GM12874 (cell line): ENCODE measurements at regions not wholly inside any gene's neighbourhood (a gene's known extent, or its start where the extent isn't known, plus 50 kb on each side); places are given as distances from the start of the nearest gene placed in this dataset.

Experiments
- TF ChIP-seq, protein P1 (sequence below): IDR thresholded peaks from 2 replicates; pipeline ENCODE4 v1.5.1; 2011; ENCODE audit warnings: low read depth, mild to moderate bottlenecking, control low read depth, low read length, moderate library complexity; ENCODE audit not compliant: insufficient read depth

DNA sequence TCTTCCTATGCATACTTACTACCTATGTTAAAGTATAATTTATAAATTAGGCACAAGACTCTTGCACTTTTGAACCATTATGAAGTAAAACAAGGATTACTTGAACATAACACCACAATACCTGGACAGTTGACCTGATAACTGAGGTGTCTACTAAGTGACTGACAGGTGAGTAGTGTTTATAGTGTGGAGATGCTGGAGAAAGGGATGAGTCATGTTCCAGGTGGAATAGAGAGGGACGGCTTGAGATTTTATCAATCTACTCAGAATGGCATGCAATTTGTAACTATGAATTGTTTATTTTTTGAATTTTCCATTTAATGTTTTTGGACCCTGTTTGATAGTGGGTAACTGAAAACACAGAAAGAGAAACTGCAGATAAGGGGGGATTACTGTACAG, 287.6 kb downstream of the MAP2K6 start:
- TF ChIP-seq, protein P1, sequence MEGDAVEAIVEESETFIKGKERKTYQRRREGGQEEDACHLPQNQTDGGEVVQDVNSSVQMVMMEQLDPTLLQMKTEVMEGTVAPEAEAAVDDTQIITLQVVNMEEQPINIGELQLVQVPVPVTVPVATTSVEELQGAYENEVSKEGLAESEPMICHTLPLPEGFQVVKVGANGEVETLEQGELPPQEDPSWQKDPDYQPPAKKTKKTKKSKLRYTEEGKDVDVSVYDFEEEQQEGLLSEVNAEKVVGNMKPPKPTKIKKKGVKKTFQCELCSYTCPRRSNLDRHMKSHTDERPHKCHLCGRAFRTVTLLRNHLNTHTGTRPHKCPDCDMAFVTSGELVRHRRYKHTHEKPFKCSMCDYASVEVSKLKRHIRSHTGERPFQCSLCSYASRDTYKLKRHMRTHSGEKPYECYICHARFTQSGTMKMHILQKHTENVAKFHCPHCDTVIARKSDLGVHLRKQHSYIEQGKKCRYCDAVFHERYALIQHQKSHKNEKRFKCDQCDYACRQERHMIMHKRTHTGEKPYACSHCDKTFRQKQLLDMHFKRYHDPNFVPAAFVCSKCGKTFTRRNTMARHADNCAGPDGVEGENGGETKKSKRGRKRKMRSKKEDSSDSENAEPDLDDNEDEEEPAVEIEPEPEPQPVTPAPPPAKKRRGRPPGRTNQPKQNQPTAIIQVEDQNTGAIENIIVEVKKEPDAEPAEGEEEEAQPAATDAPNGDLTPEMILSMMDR, result no peak

DNA sequence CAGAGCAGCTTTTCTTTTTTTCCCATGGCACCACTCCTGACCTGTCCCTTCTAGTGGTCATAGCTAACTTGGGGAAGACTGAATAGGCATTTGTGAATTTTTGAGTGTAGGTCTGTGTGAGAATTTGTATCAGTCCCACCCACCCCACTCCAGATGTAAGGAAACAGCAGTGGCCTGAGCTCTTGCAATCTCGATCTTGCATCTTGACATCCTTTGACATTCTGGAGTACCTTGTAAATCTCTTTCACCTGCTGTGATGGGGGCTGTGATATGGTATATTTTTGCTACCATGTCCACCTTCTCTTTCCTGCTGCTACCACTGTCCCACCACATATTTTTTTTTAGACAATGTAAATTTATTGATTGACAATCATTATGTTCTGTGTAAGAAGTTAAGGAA, 289.3 kb downstream of the MAP2K6 start:
- TF ChIP-seq, protein P1, result no peak

DNA sequence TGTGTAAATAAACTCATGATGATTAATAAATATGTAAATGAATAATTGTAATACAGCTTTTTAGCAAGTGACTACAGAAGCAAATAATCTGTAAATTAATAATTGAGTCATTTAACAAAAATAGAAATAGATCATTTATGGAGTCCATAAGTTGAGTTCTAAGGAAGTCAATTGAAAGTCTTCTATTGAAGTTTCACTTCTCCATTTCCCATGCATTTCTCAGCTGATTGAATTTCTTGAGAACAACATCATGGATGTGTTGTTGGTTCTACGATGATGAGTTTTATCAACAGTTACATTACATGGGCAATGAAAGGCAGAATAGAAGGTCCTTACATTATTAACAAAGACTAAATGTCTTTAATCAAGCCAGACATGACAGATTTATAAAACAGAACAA, 290.4 kb downstream of the MAP2K6 start:
- TF ChIP-seq, protein P1, result no peak

DNA sequence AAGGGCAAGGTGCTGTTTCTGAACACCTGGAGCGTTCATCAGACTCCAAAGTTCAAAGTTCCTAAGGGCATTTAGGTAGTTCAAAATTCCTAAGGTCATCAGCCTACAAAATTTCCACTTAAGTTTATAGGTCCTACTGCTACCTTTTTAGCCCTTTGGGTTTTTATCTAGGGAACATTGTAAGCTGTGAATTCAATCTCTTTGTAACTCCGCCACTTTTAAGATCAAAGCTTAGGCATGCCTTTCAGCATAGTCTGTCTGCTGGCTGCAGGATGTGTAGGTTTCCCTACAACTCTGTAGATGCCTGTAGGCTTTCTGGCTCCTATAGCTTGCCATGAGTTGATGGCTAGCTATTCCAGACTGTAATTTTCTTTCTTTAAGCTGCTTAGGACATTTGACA, 291.6 kb downstream of the MAP2K6 start:
- TF ChIP-seq, protein P1, result no peak

DNA sequence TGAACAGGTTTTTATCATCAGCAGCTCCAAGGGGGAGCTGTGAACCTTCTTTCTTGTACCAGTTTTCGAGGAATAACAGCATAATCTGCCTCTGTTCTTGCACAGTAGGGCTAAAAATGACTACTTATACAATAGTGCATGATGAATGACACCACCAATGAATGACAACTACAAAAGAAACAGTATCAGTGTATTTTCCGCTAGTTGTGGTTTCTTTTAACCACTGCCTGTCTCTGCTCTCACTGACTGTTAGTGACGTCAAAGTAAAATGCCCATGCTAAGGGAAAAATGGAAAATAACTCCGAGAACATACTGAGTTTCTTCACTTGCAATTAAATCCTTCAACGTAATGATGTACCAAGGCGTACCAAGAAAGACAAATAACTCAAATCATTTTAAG, 294.9 kb downstream of the MAP2K6 start:
- TF ChIP-seq, protein P1, result no peak

DNA sequence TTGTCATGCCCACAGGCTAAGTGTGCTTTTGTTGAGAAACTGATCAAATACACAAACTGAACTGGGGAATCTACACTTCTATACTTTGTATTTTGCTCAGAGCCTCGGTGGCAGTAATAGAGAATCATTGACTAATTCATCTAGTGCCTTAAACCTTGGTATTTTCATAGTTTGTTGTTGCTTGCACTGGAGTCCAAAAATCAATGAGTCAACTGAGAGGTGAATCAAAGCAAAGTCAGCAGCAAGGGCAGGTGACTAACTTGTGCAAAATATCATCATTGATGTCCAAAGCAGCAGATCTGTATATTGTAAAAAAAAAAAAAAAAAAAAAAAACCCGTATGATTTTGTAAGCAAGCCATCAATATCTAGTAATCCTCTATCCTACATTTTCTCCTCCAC, 296.4 kb downstream of the MAP2K6 start:
- TF ChIP-seq, protein P1, result no peak

DNA sequence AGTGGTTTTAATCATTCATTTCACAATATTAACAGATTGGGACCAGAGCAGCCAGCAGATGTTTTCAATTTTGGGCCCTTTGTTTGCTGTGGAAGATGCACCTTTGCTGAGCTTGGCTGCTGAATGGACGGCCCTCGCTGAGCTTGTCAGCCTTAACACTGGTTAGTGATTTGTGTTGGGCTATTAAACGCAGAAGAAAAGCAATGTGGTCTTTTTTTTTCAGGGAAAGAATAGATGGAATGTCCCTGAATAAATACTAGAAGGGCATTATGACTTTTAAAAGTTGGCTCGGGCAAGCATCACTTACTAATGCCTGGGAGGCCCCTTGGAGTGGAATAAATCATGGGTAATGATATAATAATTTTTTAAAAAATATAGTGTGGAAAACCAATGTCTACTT, 297.0 kb downstream of the MAP2K6 start:
- TF ChIP-seq, protein P1, result no peak
